HG03139 (cell line): ENCODE measurements at regions not wholly inside any gene's neighbourhood (a gene's known extent, or its start where the extent isn't known, plus 50 kb on each side); places are given as distances from the start of the nearest gene placed in this dataset.
"Not testable (repeated sequence)": the region's sequence is repeated elsewhere in the genome, so short reads cannot be mapped to it uniquely, and the experiment has no call there.

Experiments used
- ATAC-seq: cut with Tn5 transposase; IDR thresholded peaks from one replicate; pipeline ENCODE4 v1.9.1; 2021; ENCODE audit not compliant: unreplicated experiment

DNA sequence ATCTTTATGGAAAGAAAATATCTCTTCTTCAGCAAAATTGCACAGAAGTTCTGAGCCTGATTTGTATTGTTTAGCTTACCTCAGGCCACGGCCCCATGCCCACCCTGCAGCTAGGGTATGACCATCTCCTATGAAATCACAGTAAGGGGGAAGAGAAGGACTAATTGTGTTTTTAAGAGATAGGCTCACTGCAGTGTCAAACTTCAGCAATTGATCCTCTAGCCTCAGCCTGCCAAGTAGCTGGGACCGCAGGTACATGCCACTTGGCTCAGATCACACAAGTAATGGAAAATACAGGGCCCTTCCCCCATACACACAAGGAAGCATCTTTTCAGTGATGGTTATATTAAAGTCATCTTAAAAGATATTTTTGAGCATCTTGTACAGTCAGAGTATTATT lies 60.0 kb downstream of the DMAC1 start:
- ATAC-seq, result no peak

DNA sequence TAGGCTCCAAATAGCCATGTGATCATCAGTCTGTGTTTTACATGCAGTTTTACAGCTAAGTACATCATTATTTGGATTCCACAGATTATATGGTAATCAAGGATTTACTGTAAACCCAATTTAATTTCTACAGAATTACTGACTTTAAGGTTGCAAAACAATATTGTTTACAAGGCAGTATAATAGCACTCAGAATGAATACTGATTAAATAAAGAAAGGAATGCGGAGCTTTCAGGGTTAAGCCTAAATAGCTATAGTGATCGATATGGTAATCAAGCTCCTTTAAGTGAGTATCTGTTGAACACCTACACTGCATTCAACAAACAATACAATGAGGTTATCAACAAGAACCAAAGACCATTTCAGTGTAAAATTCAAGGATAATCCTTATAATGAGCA lies 64.3 kb downstream of the DMAC1 start:
- ATAC-seq, result no peak

DNA sequence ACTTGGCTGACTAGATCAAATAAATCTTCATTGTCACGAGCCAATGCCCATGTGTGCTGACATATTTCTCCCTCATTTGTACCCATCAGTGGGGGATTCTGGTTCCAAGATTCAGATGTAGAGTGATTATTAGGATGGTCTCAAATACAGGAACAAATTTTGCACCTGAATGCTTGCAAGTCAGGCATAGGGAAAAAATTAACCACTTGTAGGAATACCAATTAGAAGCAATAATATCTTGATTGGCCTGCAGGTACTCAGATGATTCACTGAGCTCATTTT lies 69.5 kb downstream of the DMAC1 start:
- ATAC-seq, result no peak

DNA sequence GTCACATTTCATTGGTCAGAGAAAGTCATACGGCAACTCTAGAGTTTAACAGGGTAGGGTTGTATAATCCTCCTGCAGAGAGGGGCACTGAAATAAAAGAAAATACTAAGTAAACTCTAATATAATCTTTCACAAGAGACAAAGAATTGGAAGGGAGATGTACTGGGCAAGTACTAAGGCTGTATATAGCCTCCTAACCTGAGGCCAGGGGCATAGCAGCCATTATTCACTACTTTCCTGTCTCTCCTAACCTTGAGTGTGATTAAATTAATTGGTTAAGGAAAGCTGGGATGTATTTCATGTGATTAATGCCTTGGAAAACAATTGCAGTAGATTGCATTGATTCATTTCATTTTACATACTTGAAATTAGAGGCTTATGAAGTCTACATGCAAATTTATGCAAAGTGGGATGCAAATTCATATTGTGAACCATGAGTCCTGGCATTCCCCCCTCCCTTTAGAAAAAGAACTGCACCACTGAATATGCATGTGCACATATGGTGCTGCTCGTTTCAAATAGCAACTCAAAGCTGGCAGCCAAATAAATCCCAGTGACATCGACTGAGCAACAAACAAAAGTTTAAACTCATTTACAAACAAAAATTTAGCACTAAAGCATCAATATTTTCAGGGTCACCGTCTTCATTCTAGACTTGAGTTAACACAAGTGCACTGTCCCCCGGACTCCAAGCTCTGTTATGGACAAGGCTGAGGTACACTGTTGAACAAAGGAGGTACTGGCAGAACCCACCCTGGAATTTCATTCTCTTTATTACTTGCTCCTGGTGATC lies 70.0 kb downstream of the DMAC1 start:
- no peak for ATAC-seq

DNA sequence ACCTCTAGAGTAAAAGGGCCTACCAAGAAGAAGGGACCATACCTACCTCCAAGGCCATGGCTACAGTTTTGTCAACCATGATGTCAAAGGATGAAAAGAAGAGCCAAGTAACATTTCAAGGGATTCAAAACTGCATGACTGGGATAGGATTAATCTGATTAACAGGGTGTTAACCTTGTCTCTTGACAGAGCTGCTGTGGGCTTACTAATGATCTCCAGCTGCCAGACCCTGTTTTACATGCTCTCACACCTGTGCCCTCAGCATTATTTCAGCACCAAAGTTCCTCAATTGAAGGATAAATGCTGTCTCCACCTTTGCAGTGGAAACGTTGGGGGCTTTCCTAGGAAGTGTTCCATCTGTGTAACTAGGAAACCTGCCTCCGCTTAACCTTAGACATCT lies 78.3 kb downstream of the DMAC1 start:
- ATAC-seq, result no peak

DNA sequence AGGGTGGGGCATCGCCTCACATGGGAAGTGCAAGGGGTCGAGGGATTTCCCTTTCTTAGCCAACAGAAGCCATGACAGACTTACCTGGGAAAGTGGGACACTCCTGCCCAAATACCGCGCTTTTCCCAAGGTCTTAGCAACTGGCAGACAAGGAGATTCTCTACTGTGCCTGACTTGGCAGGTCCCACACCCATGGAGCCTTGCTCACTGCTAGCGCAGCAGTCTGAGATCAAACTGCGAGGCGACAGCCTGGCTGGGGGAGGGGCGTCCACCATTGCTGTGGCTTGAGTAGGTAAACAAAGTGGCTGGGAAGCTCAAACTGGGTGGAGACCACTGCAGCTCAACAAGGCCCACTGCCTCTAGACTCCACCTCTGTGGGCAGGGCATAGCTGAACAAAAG lies 86.5 kb downstream of the DMAC1 start:
- ATAC-seq, result not testable (repeated sequence)

DNA sequence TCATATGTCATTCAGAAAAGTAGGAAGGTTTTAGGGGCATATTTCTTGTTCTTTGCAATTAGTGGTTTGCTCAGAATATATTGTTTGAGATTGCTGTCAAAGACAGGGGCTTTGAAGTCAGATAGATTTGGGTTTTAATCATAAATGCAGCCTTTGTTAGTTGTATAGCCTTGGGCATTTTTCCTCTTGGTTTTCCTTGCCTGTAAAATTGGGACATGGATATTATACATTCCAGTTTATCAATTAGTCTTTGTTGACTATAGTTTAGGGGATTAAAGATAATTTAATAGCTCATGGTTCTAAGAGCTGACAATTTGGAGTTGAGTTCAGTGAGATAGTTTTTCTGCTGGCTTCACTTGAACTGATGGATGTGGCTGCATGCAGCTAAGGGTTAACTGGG lies 88.9 kb downstream of the DMAC1 start:
- ATAC-seq, result no peak

DNA sequence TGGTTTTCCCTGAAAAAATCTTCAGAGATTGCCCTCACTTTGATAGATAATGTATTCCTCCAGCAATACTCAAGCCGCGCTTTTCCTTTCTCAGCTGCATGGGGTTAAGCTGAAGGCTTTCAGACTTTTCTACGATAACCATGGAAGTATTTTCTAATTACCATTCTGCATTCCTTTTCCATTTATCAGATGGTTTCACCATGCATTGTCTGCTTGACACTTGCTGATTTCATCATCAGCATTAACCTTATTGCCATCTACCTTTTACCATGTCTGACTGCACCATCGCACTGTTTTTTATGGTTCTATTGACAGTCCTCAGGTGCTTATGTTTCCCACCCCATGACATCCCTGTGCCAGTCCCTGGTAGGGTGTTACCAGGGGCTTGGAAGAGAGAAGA lies 91.6 kb downstream of the DMAC1 start:
- ATAC-seq, result no peak

DNA sequence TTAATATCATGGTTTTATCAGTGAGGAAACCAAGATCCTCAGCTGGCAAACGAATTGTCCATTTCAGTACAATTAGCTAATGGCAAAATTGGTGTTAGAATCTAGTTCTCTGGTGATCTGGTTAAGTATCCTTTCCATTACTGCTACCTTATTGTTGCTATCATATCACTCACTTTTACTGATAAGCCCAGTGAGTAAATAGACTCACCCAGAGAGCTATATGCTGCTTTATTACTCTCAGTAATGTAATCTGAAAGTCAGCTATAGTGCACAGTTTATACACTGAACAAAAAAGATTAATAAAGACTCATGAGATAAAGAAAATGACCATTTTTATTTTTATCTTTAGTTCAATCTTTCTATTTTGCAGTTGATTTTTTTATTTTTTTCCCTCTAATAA lies 95.0 kb downstream of the DMAC1 start:
- ATAC-seq, result no peak

DNA sequence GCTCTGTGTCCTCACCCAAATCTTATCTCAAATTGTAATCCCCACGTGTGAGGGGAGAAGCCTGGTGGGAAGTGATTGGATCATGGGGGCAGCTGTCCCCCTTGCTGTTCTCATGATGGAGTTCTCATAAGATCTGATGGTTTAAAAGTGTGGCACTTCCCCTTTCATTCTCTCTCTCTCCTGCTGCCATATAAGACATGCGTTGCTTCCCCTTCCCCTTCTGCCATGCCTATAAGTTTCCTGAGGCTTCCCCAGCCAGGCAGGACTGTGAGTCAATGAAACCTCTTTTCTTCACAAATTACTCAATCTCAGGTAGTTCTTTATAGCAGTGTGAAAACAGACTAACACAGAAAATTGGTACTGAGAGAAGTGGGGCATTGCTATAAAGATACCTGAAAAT lies 107.7 kb downstream of the DMAC1 start:
- no peak for ATAC-seq

DNA sequence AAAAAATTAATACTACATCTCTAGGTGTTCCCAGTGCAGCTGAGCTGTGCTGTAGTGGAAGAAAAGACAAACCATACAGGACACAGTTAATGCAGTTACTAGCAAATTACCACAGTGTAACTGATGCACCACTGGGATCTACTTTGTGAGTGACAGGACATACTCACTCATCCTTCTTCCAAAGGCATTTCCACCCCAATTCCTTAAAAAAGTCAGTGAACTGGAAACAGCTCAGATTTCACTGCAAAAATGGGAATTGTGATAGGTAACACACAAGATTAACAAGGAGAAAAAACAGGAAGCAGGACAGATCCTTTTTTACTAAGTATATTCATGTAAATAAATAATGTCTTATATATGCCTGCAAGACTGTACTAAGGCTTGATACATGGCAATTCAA lies 109.6 kb downstream of the DMAC1 start:
- ATAC-seq, result no peak

DNA sequence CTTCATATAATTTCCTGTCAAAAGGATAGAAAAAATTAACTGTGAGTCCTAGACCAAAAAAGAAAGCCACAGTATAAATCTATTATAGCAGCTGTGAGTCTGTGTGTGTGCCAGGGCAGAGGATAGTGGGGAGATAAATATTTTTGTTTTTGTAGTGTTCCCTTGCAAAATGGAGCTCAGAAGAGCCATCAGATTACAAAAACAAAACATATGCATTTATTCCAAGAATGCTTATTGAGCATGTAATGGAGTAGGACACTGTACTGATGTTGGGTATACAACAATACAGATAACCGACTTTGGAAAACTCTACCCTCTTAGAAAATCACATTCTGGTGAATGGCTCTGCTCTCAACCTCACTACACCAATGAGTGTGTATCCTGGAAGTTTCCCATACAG lies 111.0 kb downstream of the DMAC1 start:
- ATAC-seq, result no peak

DNA sequence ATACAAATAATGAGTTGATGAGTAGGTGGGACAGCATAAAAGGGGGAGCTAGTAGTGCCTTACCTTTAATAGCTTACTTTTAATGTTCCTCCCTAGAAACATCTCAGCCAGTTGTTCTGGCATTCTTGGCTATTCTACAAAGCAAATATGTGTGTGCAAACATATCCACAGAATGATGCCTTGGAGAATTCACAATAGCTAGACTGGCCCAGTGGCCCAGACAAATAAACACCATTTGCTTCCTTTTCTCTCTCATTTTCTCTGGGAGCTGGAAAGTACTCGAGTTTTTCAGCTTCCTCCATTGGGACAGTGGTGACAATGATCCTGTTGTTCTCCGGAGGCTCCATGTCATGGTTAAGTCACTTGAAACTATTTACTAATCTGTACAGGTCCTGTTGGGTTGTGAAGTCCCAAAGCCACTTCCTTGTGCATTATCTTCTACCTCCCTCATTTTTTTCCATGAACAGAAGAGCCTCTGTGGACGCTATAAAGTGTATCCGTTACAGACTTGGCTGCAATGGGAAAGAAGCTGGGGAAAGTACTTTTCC lies 122.9 kb downstream of the DMAC1 start:
- no peak for ATAC-seq

DNA sequence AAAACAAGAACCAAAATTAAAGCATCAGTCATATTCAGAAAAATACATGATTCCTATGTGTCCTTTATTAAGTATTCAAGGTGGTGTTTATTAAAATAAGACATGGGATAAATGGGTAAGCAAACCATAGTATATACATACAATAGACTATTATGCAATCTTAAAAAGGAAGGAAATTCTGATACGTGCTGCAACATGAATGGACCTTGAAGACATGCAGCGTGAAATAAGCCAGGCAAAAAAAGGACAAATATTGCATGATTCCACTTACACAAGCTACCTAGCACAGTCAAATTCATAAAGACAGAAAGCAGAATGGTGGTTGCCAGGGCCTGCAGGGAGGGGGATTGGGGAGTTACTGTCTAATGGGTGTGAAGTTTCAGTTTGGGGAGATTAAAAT lies 127.7 kb downstream of the DMAC1 start:
- no peak for ATAC-seq

DNA sequence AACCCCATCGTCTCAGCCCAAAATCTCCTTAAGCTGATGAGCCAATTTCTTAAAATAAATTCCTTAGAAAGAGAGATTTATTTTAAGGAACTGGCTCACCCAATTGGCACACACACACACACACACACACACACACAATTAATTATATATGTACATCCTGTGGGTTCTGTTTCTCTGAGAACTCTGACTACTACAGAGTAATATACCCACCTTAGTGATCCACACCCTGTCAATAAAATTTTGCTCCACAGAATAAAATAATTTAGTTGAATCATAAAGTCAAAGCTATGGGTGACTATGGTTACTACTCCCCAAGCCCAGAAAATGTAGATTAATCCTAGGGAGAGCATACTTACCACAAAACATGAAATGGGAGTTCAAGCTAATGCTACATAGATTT lies 131.0 kb downstream of the DMAC1 start:
- ATAC-seq, result no peak

DNA sequence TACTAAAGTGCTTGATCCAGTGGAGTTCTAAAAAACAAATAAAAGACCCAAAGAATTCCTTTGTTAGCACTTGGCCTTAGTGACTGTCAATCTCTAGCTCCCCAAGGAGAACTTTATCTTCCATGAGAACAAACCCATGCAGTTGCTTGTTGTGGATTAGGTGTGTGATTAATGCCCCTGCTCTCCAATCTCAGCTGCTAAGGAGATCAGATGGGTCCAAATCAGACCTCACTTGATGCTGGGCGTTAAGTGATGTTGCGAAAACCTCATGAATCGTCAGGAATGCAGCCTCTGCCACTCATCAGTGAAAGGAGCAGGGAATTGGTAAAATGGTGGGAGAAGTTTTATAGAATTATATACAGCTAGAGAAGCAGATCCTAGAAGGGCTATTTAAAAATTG lies 133.7 kb downstream of the DMAC1 start:
- no peak for ATAC-seq

DNA sequence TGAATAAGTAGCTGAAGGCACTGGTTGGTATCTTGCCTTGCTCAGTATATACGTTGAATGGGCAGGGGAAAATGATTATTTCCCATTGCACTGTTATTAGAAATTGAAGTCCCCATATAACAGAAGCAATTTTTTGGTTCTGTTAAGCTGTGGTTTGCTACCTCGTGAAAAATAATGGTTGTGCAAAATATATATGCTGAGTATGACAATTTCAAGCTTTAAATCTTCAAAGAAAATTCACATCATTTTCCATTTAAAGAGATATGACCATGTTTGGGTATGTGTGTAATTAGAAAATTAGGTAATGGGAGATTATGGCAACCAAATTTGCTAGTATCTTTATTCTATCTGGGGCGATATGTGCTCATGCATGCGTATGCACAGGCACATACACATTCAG lies 139.8 kb downstream of the DMAC1 start:
- no peak for ATAC-seq

DNA sequence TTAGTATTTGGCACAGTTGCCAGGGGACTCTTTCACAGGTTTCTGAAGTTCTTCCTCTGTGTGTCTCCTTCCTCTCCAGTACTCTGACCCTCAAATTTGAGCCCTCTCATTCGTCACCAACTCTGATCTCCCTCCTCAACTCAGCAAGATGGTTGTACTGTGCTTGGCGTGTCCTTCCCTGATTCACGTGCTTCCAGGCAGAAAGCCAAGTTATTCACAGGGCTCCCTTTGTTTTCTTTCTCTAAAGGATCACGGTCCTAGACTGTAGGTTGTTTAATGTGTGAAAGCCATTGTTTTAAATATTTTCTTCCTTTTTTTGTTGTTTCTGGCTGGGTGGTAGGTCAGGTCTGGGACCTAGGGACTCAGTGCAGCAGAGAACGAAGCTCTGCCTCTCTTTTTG lies 142.9 kb downstream of the DMAC1 start:
- no peak for ATAC-seq

DNA sequence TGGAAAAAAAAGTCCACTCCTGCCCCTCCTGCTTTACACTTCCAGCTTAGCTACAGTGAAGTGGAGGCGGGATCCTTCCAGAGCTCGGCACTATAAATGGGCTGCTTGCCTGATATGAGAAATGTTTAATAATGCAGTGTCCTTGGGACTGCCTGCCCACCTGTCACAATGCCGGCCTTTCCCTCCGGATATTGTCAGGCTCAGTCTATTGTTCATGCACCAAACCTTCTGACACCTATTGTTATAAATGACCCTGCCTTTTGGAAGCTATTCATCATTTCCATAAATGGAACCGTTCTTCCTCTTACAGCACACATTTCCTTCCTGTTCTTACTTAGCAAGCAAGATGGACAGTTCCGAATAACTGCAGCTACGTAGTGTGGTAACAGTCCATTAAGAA lies 146.3 kb downstream of the DMAC1 start:
- ATAC-seq, result no peak

DNA sequence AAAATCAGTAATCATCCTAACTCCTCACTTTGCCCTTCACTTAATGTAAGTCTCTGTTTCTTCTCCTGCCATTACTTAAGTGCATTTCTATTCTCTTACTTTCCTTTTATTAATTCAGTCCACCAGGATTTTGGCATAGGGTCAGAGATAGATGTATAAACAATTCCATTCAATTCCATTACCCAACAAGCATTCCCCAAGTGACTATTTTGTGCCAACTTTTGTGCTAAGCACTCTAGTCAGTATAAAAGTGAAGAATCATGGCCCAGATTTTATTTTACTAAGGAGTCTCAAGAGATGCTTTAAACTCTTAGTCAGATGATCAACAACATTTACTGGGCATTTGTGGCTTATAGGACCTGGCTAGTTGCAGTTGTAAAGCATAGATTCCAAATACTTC lies 159.3 kb downstream of the DMAC1 start:
- no peak for ATAC-seq

DNA sequence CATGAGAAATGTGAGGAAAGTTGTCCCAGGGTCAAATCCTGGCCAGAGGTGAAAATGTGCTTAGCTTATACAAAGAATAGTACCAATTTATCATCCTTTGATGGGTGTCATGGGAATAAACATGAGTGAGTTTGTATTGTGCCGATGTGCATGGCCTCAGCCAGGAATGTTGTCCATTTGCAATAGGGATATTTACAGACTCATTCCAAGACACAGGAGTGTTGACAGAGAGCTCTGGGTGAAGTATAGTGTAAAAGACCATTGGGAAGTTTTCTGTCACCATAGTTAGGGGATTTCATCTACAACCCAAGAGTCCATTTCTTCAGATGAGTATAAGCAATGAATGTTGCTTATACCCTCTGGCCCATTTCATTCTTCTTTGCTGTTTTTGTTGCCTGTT lies 160.1 kb downstream of the DMAC1 start:
- no peak for ATAC-seq

DNA sequence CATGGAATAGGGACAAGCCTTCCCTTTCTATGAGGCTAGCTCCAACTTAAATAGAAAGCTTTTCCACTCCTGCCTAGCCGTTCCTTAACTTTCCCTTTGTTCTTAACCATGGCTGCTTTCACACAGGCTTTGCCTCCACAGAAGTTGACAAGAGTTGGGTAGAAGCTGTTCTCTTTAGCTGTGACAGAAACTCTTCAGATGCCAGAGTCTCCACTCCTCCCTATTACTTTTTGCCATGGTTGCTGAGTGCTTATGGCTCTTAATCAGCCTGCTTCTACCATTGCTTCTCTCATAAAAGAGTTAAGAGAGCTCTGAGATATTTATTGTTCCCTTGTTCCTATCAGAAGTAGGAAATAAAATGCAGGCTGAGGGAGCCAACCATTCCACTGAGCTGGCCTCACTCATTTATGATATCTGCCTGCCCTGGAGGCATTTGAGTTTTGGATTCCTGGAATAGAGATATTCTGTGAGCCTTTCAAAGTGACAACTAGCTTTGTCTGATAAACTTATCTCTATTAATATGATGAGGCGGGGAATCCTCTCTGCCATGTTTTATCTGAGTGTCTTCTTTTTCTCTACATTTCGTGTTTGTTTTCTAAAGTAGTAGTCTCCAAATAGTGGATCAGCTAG lies 162.6 kb downstream of the DMAC1 start:
- ATAC-seq, result no peak

DNA sequence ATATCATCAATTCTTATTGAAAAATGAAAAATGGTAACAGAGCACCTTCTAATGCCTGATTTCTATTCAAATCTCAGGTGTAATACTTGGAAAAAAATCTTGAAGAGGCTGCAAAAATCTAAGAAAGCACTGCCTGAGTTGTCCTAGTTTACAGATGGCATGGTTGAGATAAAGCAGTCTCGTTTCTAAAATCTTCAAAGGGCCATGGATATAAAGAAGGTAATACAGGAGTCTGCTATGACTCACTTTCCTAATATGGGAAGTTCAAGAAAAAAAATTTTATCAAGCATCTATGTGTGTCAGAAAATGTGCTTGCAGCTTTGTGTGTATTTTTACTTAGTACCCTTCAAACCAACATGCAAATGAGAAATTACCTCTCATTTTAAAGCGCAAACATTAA lies 163.3 kb downstream of the DMAC1 start:
- no peak for ATAC-seq
